Ishikawa (cell line): ENCODE measurements at regions not wholly inside any gene's neighbourhood (a gene's known extent, or its start where the extent isn't known, plus 50 kb on each side); places are given as distances from the start of the nearest gene placed in this dataset.

Experiments
- CEBPB ChIP-seq: IDR thresholded peaks from 2 replicates; pipeline ENCODE4 v1.6.1; 2012
- CREB1 ChIP-seq: IDR thresholded peaks from 2 replicates; pipeline ENCODE4 v1.6.1; 2012; ENCODE audit warnings: low read depth
- EGR1 ChIP-seq: IDR thresholded peaks from 2 replicates; pipeline ENCODE4 v1.6.1; 2012
- EP300 ChIP-seq: IDR thresholded peaks from 2 replicates; pipeline ENCODE4 v1.6.1; 2012; ENCODE audit warnings: borderline replicate concordance
- FOXM1 ChIP-seq: IDR thresholded peaks from 2 replicates; pipeline ENCODE4 v1.6.1; 2012; ENCODE audit warnings: low read depth, borderline replicate concordance
- NFIC ChIP-seq: IDR thresholded peaks from 2 replicates; pipeline ENCODE4 v1.6.1; 2012
- RAD21 ChIP-seq: IDR thresholded peaks from 2 replicates; pipeline ENCODE4 v1.6.1; 2012; ENCODE audit warnings: low read depth
- TAF1 ChIP-seq: IDR thresholded peaks from 2 replicates; pipeline ENCODE4 v1.6.1; 2012; ENCODE audit warnings: low read depth, mild to moderate bottlenecking
- TCF12 ChIP-seq: IDR thresholded peaks from 2 replicates; pipeline ENCODE4 v1.6.1; 2012; ENCODE audit warnings: low read depth
- TEAD4 ChIP-seq: IDR thresholded peaks from 2 replicates; pipeline ENCODE4 v1.6.1; 2012
- YY1 ChIP-seq: IDR thresholded peaks from 2 replicates; pipeline ENCODE4 v1.6.1; 2012; ENCODE audit warnings: low read depth
- ZBTB7A ChIP-seq: IDR thresholded peaks from 2 replicates; pipeline ENCODE4 v1.6.1; 2012; ENCODE audit warnings: low read depth
- TF ChIP-seq, protein P1 (sequence below): IDR thresholded peaks from 2 replicates; pipeline ENCODE4 v1.6.1; 2012
- TF ChIP-seq, protein P2 (sequence below): IDR thresholded peaks from 2 replicates; pipeline ENCODE4 v1.6.1; 2012
- TF ChIP-seq, protein P3 (sequence below): IDR thresholded peaks from 2 replicates; pipeline ENCODE4 v1.6.1; 2012; ENCODE audit warnings: low read depth, mild to moderate bottlenecking

DNA sequence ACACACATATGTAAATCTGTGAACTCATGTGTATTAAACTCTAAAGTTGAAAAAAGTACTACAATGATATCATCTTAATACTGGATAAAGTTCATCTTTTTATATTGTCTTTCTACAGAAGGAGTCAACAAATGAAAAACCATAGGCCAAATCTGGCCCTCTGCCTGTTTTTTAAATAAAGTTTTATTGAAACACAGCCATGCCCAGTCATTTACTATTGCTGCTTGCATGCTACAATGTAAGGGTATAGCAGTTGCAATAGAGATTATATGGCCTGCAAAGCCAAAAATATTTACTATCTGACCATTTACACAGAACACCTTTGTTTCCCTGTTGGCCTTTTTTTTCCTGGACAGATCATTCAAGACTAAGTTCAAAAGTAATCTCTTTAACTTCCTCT, 374.6 kb upstream of the ARID1B start:
- TF ChIP-seq EGR1 (no peak), EP300 (no peak), CEBPB (no peak), TEAD4 (no peak), NFIC (no peak), TCF12 (no peak), CREB1 (no peak), YY1 (no peak), ZBTB7A (no peak), TAF1 (no peak), FOXM1 (no peak), RAD21 (no peak)
- TF ChIP-seq, protein P1, sequence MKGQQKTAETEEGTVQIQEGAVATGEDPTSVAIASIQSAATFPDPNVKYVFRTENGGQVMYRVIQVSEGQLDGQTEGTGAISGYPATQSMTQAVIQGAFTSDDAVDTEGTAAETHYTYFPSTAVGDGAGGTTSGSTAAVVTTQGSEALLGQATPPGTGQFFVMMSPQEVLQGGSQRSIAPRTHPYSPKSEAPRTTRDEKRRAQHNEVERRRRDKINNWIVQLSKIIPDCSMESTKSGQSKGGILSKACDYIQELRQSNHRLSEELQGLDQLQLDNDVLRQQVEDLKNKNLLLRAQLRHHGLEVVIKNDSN: no peak
- TF ChIP-seq, protein P2, sequence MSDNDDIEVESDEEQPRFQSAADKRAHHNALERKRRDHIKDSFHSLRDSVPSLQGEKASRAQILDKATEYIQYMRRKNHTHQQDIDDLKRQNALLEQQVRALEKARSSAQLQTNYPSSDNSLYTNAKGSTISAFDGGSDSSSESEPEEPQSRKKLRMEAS: no peak
- TF ChIP-seq, protein P3, sequence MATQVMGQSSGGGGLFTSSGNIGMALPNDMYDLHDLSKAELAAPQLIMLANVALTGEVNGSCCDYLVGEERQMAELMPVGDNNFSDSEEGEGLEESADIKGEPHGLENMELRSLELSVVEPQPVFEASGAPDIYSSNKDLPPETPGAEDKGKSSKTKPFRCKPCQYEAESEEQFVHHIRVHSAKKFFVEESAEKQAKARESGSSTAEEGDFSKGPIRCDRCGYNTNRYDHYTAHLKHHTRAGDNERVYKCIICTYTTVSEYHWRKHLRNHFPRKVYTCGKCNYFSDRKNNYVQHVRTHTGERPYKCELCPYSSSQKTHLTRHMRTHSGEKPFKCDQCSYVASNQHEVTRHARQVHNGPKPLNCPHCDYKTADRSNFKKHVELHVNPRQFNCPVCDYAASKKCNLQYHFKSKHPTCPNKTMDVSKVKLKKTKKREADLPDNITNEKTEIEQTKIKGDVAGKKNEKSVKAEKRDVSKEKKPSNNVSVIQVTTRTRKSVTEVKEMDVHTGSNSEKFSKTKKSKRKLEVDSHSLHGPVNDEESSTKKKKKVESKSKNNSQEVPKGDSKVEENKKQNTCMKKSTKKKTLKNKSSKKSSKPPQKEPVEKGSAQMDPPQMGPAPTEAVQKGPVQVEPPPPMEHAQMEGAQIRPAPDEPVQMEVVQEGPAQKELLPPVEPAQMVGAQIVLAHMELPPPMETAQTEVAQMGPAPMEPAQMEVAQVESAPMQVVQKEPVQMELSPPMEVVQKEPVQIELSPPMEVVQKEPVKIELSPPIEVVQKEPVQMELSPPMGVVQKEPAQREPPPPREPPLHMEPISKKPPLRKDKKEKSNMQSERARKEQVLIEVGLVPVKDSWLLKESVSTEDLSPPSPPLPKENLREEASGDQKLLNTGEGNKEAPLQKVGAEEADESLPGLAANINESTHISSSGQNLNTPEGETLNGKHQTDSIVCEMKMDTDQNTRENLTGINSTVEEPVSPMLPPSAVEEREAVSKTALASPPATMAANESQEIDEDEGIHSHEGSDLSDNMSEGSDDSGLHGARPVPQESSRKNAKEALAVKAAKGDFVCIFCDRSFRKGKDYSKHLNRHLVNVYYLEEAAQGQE: no peak

DNA sequence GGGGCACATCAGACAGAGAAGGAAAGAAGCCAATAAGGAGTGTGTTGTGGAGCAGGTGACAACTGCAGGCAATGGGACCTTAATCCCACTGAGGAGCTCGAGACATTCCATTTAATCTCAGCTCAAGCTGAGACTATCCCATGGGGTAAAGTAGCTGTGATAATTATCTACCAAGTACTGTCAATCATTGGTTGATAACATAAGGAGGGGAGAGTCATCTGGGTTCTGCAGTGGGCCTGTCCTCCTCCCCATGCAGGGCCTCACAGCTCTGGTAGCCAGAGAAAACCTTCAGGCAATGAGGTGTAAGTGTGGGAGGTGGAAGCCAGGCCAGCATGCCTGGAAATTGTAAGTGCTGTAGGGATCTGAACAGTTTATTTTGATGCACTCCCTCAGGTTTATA, 375.0 kb upstream of the ARID1B start:
- TF ChIP-seq TEAD4 (no peak), CREB1 (no peak), RAD21 (no peak), FOXM1 (no peak), YY1 (no peak), CEBPB (no peak), EP300 (no peak), ZBTB7A (no peak), TAF1 (no peak), NFIC (no peak), TCF12 (no peak), EGR1 (no peak)
- TF ChIP-seq, protein P3: no peak
- TF ChIP-seq, protein P2: no peak
- TF ChIP-seq, protein P1: no peak

DNA sequence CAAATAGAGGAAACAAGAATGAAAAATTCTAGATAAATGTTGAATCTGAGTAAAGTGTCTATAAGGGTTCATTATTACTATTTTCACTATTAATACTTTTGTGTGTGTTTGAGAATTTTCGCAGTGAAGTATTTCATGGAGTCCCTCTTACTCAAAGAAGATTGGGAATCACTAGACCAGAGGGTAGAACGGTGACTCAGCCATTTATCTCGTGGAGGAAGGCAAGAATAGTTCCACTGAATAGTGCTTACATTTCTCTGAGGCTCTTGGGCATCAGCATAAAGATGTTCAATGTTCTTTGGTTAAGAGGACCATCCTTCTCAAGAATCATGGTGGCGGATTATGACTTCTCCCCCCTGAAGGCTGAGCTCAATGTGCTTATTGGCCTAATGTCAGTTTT, 376.7 kb upstream of the ARID1B start:
- TF ChIP-seq FOXM1 (no peak), CREB1 (no peak)

DNA sequence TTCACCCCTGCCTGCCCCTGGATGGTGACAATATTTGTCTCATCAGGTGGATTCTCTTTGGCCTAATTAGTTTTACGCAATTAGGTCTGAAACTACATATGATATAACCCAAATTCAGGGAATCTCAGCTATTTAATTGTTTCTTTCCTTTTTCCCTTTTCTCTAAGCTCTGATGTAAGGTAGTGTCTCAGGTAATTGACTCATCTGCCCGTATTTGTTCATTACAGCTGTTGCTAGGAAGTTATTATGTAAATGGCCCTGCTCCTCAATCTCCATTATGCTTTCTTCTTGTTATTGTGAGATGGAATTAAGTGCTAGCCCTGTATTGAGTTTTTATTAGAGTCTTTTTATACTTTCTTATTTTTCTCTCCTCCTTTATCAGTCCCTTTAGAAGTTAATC, 378.2 kb upstream of the ARID1B start:
- TF ChIP-seq, protein P3: no peak
- TF ChIP-seq NFIC (no peak), TAF1 (no peak), CREB1 (no peak), RAD21 (no peak), TEAD4 (no peak), YY1 (no peak), FOXM1 (no peak), EGR1 (no peak), CEBPB (no peak), TCF12 (no peak), ZBTB7A (no peak), EP300 (no peak)
- TF ChIP-seq, protein P1: no peak
- TF ChIP-seq, protein P2: no peak
